Endothelial cell of umbilical vein (primary cell): ENCODE measurements at regions not wholly inside any gene's neighbourhood (a gene's known extent, or its start where the extent isn't known, plus 50 kb on each side); places are given as distances from the start of the nearest gene placed in this dataset.

ENCODE experiments used
- BruUV-seq: library from RNA; stranded (reverse); fragments of 400-500 nt; replicated peaks from 2 replicates; lab custom pipeline; 2021; lab: Mats Ljungman, UMichigan
- CTCF ChIA-PET: fragments of 300-600, 350-600 bp; sonication (Branson Sonifier 250); formaldehyde crosslinking; loops from one replicate; lab custom pipeline; 2021; ENCODE audit warnings: antibody characterized with exemption, inconsistent platforms; lab: Charles Lee
- POLR2A ChIA-PET: fragments of 300-600, 350-600 bp; sonication (Branson Sonifier 250); formaldehyde crosslinking; loops from one replicate; lab custom pipeline; 2021; ENCODE audit warnings: antibody characterized with exemption, inconsistent platforms; lab: Charles Lee
- DNase-seq: peaks from one replicate; pipeline ENCODE4 v3.0.0-alpha.2; 2011; ENCODE audit warnings: low read depth, low spot score
- FAIRE-seq: peaks from 2 replicates; lab custom pipeline; 2011; peaks lifted over from hg19 to GRCh38; lab: Jason Lieb, UNC
- H2AFZ ChIP-seq: 2 replicates; pipeline ENCODE4 v1.6.0; 2012; ENCODE audit warnings: low read depth, low read length, control low read depth, inconsistent platforms
- H3K27ac ChIP-seq: 2 replicates; pipeline ENCODE4 v1.5.1; 2011; ENCODE audit warnings: low read depth, mild to moderate bottlenecking, control low read depth, low read length, moderate library complexity; ENCODE audit not compliant: insufficient read depth
- H3K27me3 ChIP-seq, 2 experiments: 2 replicates each; pipeline versions ENCODE4 v1.6.0 to v1.6.1; 2011; ENCODE audit warnings: low read length in 2 of 2, mixed read lengths in 1 of 2; ENCODE audit not compliant: control insufficient read depth in 2 of 2, insufficient read depth in 2 of 2
- H3K36me3 ChIP-seq, 2 experiments: 2 replicates in 1 of 2; 3 replicates in 1 of 2; pipeline ENCODE4 v1.5.1; 2011; ENCODE audit warnings: low read length in 2 of 2, mild to moderate bottlenecking in 1 of 2, moderate library complexity in 1 of 2; ENCODE audit not compliant: control insufficient read depth in 2 of 2, insufficient read depth in 2 of 2; ENCODE audit errors: extremely low read depth in 1 of 2
- H3K4me1 ChIP-seq: 3 replicates; pipeline ENCODE4 v1.5.1; 2011; ENCODE audit warnings: mild to moderate bottlenecking, low read length; ENCODE audit not compliant: control insufficient read depth, insufficient read depth; ENCODE audit errors: extremely low read depth
- H3K4me2 ChIP-seq: 2 replicates; pipeline ENCODE4 v1.6.1; 2011; ENCODE audit warnings: low read length, control low read depth, mixed read lengths; ENCODE audit not compliant: insufficient read depth
- H3K4me3 ChIP-seq, 3 experiments: fragments of 200-600 bp in 1 of 3; sonication (generic), shearing (Covaris generic) in 1 of 3; replicated peaks in 1 of 3; 2 replicates each; pipeline ENCODE4 v1.5.1; 2011 to 2016; ENCODE audit warnings: control low read depth in 3 of 3, low read length in 3 of 3, mild to moderate bottlenecking in 2 of 3, inconsistent platforms in 1 of 3, low read depth in 1 of 3, moderate library complexity in 1 of 3; ENCODE audit not compliant: insufficient read depth in 1 of 3
- H3K79me2 ChIP-seq: 2 replicates; pipeline ENCODE4 v1.6.0; 2012; ENCODE audit warnings: low read length, inconsistent platforms; ENCODE audit not compliant: control insufficient read depth, insufficient read depth
- H3K9ac ChIP-seq: replicated peaks from 2 replicates; pipeline ENCODE3; 2011; ENCODE audit warnings: low read length, control low read depth; ENCODE audit not compliant: insufficient read depth; ENCODE audit errors: extremely low read depth
- H3K9me1 ChIP-seq: replicated peaks from 3 replicates; pipeline ENCODE4 v1.6.0; 2011; ENCODE audit warnings: mild to moderate bottlenecking, low read length; ENCODE audit not compliant: control insufficient read depth, insufficient read depth; ENCODE audit errors: extremely low read depth
- H3K9me3 ChIP-seq: replicated peaks from 2 replicates; pipeline ENCODE4 v1.5.1; 2012; ENCODE audit warnings: low read length, inconsistent platforms; ENCODE audit not compliant: control insufficient read depth, insufficient read depth
- H4K20me1 ChIP-seq: replicated peaks from 2 replicates; pipeline ENCODE3; 2011; ENCODE audit warnings: mild to moderate bottlenecking, low read length; ENCODE audit not compliant: control insufficient read depth, insufficient read depth; ENCODE audit errors: extremely low read depth
- EZH2 ChIP-seq: IDR thresholded peaks from 2 replicates; pipeline ENCODE4 v1.6.1; 2012; ENCODE audit warnings: borderline replicate concordance, low read depth, mild to moderate bottlenecking, moderate library complexity, low read length, inconsistent platforms; ENCODE audit not compliant: severe bottlenecking
- FOS ChIP-seq: IDR thresholded peaks from 2 replicates; pipeline ENCODE4 v1.6.1; 2011; ENCODE audit warnings: mild to moderate bottlenecking, low read length, moderate library complexity, borderline replicate concordance; ENCODE audit not compliant: insufficient read depth
- GATA2 ChIP-seq: IDR thresholded peaks from 2 replicates; pipeline ENCODE4 v1.7.0; 2011; ENCODE audit warnings: low read depth, mild to moderate bottlenecking, moderate library complexity, mixed read lengths, low read length; ENCODE audit not compliant: insufficient read length, insufficient read depth
- JUN ChIP-seq: IDR thresholded peaks from 2 replicates; pipeline ENCODE4 v1.6.1; 2011; ENCODE audit warnings: borderline replicate concordance, low read depth; ENCODE audit not compliant: insufficient read length, insufficient read depth
- MYC ChIP-seq: IDR thresholded peaks from one replicate; pipeline ENCODE4 v1.6.1; 2011; ENCODE audit warnings: mild to moderate bottlenecking, low read depth, low read length
- POLR2A ChIP-seq: IDR thresholded peaks from 2 replicates; pipeline ENCODE4 v1.6.1; 2012; ENCODE audit warnings: low read depth, mild to moderate bottlenecking, control low read depth, low read length
- POLR2AphosphoS5 ChIP-seq: IDR thresholded peaks from 2 replicates; pipeline ENCODE4 v1.6.1; 2012; ENCODE audit warnings: low read depth, mild to moderate bottlenecking, control low read depth, low read length, moderate library complexity; ENCODE audit not compliant: insufficient read depth
- dilution Hi-C: fragments of 300-500 bp; cut with MboI; formaldehyde crosslinking; loops from one replicate; pipeline ENCODE4 v1.15.0; 2019; ENCODE audit warnings: low sequenced_read_pairs; ENCODE audit not compliant: extremely low pct_ligation_motif_present
- intact Hi-C: fragments of 100-400 bp; cut with micrococcal nuclease; formaldehyde crosslinking; loops from one replicate; pipeline ENCODE4 v1.10.0; 2022
- TF ChIP-seq, protein P1 (sequence below): IDR thresholded peaks from 2 replicates; pipeline ENCODE4 v1.6.1; 2011; ENCODE audit not compliant: insufficient read depth, insufficient read length
- TF ChIP-seq, protein P2 (sequence below), 2 donors: IDR thresholded peaks; 1 replicate in 1 of 2; 2 replicates in 1 of 2; pipeline ENCODE4 v1.5.1; 2011; ENCODE audit warnings: low read length in 2 of 2, mild to moderate bottlenecking in 2 of 2, moderate library complexity in 2 of 2, control low read depth in 1 of 2, inconsistent platforms in 1 of 2, low read depth in 1 of 2; ENCODE audit not compliant: insufficient read depth in 1 of 2; ENCODE audit errors: extremely low read depth in 1 of 2

DNA sequence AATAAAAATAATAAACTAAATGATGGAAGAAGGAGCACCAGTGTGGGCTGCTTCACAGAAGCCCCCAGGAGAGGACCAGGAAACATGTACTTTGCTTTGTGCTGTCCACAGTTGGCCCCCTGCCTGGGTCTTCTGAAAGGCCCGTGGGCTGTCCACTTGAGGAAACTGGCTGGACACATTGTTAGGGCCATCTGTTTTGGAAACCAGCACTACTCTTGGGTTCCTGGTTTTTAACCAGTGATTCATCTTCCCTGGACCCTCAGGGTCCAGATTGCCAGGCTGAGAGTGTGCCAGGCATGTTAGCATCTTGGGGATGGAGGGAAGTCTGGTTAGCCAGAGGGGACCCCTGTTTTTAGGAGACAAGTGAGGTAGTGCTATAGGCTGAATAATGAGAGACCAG is 297.2 kb upstream of the C2CD4B start:
- H4K20me1 ChIP-seq, result no peaks in the 10 kb centered on the region
- ChIA-PET POLR2A (no interaction called here), CTCF (no interaction called here)
- intact Hi-C loops, result no loop called here
- no peak overlapping the region for H3K4me2 ChIP-seq
- no peak overlapping the region for H3K9ac ChIP-seq
- no peak for FAIRE-seq
- H3K4me3 ChIP-seq, result no peak overlapping the region
- H2AFZ ChIP-seq, result no peak overlapping the region
- no peaks in the 10 kb centered on the region for H3K4me1 ChIP-seq
- TF ChIP-seq POLR2AphosphoS5 (no peak), EZH2 (no peak), GATA2 (no peak), JUN (no peak), MYC (no peak), POLR2A (no peak), FOS (no peak)
- TF ChIP-seq, protein P1, sequence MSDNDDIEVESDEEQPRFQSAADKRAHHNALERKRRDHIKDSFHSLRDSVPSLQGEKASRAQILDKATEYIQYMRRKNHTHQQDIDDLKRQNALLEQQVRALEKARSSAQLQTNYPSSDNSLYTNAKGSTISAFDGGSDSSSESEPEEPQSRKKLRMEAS, result no peak
- TF ChIP-seq, protein P2, sequence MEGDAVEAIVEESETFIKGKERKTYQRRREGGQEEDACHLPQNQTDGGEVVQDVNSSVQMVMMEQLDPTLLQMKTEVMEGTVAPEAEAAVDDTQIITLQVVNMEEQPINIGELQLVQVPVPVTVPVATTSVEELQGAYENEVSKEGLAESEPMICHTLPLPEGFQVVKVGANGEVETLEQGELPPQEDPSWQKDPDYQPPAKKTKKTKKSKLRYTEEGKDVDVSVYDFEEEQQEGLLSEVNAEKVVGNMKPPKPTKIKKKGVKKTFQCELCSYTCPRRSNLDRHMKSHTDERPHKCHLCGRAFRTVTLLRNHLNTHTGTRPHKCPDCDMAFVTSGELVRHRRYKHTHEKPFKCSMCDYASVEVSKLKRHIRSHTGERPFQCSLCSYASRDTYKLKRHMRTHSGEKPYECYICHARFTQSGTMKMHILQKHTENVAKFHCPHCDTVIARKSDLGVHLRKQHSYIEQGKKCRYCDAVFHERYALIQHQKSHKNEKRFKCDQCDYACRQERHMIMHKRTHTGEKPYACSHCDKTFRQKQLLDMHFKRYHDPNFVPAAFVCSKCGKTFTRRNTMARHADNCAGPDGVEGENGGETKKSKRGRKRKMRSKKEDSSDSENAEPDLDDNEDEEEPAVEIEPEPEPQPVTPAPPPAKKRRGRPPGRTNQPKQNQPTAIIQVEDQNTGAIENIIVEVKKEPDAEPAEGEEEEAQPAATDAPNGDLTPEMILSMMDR (IDR thresholded peaks at IDR 0.05; ENCODE audit: extremely low read depth in 1 of 2, insufficient read depth in 1 of 2, low read depth in 1 of 2, low read length in 2 of 2), result no peak
- H3K9me1 ChIP-seq, result no peaks in the 10 kb centered on the region
- peaks cover 0 to 3% of the 10 kb centered on the region in 2 experiments for H3K27me3 ChIP-seq
- H3K9me3 ChIP-seq, result no peaks in the 10 kb centered on the region
- no TSS peak for BruUV-seq
- no peaks in the 10 kb centered on the region for H3K79me2 ChIP-seq
- dilution Hi-C loops, result no loop called here
- no peak for DNase-seq
- H3K36me3 ChIP-seq, result no peaks in the 10 kb centered on the region
- H3K27ac ChIP-seq, result no peak overlapping the region
